ENCODE measurements at regions not wholly inside any gene's neighbourhood (a gene's known extent, or its start where the extent isn't known, plus 50 kb on each side); places are given as distances from the start of the nearest gene placed in this dataset.

DNA sequence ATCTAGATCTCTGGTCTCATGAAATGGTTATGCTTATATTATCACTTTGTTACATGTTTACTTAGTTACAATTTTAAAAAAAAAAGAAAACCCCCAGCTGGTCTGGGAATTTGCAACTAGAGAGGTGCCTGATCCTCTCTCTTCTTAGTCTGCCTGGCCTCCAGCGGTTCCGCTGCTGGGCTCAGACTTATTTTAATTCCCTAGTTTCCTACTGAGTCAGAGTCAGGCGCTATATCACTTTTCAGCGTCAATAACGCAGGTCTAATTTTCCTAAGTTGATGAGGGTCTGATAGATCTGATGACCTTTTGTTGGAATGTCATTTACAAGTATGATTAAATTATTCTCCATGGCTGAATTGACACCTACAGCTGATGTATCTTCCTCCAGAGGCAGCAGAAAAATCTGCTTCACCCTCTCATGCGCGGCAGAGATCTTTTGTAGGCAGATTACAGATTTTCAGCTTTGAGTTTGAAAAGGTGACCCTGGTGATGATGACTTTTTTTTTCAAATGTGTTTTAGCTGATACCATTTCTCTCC lies 391.0 kb downstream of the CBLN4 start (continued):
- TF ChIP-seq CHD4 (IDR thresholded peaks at IDR 0.05) (no peak), MEF2B (IDR thresholded peaks at IDR 0.05; ENCODE audit: partially characterized antibody, poor library complexity, severe bottlenecking) (no peak)

DNA sequence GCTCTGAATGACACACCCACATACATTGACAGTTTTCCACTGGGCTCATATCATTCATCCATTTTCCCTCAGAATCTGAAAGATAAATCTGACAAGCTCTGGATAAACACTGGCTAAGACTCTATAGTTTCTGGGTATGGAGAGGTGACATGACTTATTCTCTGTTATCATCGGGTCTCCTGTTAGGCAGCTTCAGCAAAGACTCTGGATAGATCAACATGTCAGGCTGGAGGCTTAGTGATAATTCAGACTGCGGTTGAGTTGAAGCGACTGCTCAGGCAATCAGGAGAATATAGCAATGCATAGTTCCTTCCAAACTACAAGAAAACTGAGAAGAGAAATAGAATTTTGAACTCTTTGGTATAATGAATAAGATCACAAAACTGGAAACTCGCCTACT lies 394.6 kb downstream of the CBLN4 start:
- SMC1A ChIA-PET (ENCODE audit: uncharacterized antibody, unreplicated experiment): no interaction called here
- Histone ChIP-seq H2AFZ (ENCODE audit: control insufficient read depth, low read depth, low read length) (no peak overlapping the region), H3K27ac (ENCODE audit: control insufficient read depth, insufficient read depth) (no peak overlapping the region), H3K36me3 (ENCODE audit: control insufficient read depth in 2 of 2, insufficient read depth in 2 of 2, low read length in 1 of 2) (no peaks in the 10 kb centered on the region), H3K79me2 (ENCODE audit: control insufficient read depth, insufficient read depth, low read length) (no peaks in the 10 kb centered on the region), H3K4me1 (ENCODE audit: control insufficient read depth, insufficient read depth, low read length) (no peaks in the 10 kb centered on the region), H3K27me3 (replicated peaks in 1 of 2; ENCODE audit: control insufficient read depth in 2 of 2, insufficient read depth in 2 of 2, low read length in 1 of 2) (no peaks in the 10 kb centered on the region), H3K4me3 (no peak overlapping the region), H3K9ac (ENCODE audit: control insufficient read depth, insufficient read depth, low read length) (no peak overlapping the region), H3K4me2 (ENCODE audit: control insufficient read depth, insufficient read depth) (no peak overlapping the region), H4K20me1 (ENCODE audit: control insufficient read depth, insufficient read depth) (no peaks in the 10 kb centered on the region), H3K9me3 (replicated peaks; ENCODE audit: control insufficient read depth, insufficient read depth, low read length) (no peaks in the 10 kb centered on the region)
- ATAC-seq (no peak), DNase-seq (ENCODE audit: low read depth, low spot score) (no peak), FAIRE-seq (no peak)
- TF ChIP-seq CBX5 (IDR thresholded peaks at IDR 0.05; ENCODE audit: low read depth): no peak
- TF ChIP-seq MEF2B (IDR thresholded peaks at IDR 0.05; ENCODE audit: partially characterized antibody, poor library complexity, severe bottlenecking): no peak
- TF ChIP-seq, protein P1, sequence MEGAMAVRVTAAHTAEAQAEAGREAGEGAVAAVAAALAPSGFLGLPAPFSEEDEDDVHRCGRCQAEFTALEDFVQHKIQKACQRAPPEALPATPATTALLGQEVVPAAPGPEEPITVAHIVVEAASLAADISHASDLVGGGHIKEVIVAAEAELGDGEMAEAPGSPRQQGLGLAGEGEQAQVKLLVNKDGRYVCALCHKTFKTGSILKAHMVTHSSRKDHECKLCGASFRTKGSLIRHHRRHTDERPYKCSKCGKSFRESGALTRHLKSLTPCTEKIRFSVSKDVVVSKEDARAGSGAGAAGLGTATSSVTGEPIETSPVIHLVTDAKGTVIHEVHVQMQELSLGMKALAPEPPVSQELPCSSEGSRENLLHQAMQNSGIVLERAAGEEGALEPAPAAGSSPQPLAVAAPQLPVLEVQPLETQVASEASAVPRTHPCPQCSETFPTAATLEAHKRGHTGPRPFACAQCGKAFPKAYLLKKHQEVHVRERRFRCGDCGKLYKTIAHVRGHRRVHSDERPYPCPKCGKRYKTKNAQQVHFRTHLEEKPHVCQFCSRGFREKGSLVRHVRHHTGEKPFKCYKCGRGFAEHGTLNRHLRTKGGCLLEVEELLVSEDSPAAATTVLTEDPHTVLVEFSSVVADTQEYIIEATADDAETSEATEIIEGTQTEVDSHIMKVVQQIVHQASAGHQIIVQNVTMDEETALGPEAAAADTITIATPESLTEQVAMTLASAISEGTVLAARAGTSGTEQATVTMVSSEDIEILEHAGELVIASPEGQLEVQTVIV (IDR thresholded peaks at IDR 0.05; ENCODE audit: borderline replicate concordance, partially characterized antibody): no peak
- TF ChIP-seq EED (IDR thresholded peaks at IDR 0.05; ENCODE audit: low read depth): no peak
- TF ChIP-seq ASH2L (IDR thresholded peaks at IDR 0.05; ENCODE audit: borderline replicate concordance, low read depth): no peak
- TF ChIP-seq, protein P2, sequence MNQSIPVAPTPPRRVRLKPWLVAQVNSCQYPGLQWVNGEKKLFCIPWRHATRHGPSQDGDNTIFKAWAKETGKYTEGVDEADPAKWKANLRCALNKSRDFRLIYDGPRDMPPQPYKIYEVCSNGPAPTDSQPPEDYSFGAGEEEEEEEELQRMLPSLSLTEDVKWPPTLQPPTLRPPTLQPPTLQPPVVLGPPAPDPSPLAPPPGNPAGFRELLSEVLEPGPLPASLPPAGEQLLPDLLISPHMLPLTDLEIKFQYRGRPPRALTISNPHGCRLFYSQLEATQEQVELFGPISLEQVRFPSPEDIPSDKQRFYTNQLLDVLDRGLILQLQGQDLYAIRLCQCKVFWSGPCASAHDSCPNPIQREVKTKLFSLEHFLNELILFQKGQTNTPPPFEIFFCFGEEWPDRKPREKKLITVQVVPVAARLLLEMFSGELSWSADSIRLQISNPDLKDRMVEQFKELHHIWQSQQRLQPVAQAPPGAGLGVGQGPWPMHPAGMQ (IDR thresholded peaks at IDR 0.05; ENCODE audit: borderline replicate concordance): no peak
- no peak for TF ChIP-seq CREB1 (IDR thresholded peaks at IDR 0.05; ENCODE audit: low read depth)
- TF ChIP-seq YBX1 (IDR thresholded peaks at IDR 0.05): no peak
- no peak for TF ChIP-seq CHD1 (IDR thresholded peaks at IDR 0.05; ENCODE audit: low read depth, low read length)
- TF ChIP-seq RUNX3 (IDR thresholded peaks at IDR 0.05; ENCODE audit: low read length): no peak
- no peak for TF ChIP-seq NFIC (IDR thresholded peaks at IDR 0.05; ENCODE audit: low read depth, low read length)
- TF ChIP-seq POU2F2 (IDR thresholded peaks at IDR 0.05; ENCODE audit: borderline replicate concordance, low read depth, low read length): no peak
- no peak for TF ChIP-seq NR2F1 (conservative IDR thresholded peaks at IDR 0.05)
- no peak for TF ChIP-seq CBX3 (IDR thresholded peaks at IDR 0.05; ENCODE audit: borderline replicate concordance, low read depth)
- BruUV-seq (replicated peaks): no TSS peak
- CTCF ChIA-PET: no interaction called here
- in situ Hi-C loops (cut with MboI): no loop called here
- POLR2A ChIA-PET: no interaction called here
- 7% methylated on average over 4 of the region's 4 CpGs for WGBS (ENCODE audit: insufficient coverage, insufficient replicate concordance, low lambda C conversion rate, missing lambda C conversion rate)
- RAD21 ChIA-PET (ENCODE audit: unreplicated experiment): no interaction called here
- intact Hi-C loops (cut with micrococcal nuclease; ENCODE audit: unreplicated experiment): no loop called here

All from GM12878 (cell line).